C4-2B (cell line): ENCODE measurements at regions not wholly inside any gene's neighbourhood (a gene's known extent, or its start where the extent isn't known, plus 50 kb on each side); places are given as distances from the start of the nearest gene placed in this dataset.

Experiments used
- CTCF ChIP-seq: fragments of 450-650 bp; conservative IDR thresholded peaks from 2 replicates; pipeline ENCODE4 v1.5.1; 2017; ENCODE audit warnings: mild to moderate bottlenecking
- ZFX ChIP-seq: fragments of 450-650 bp; IDR thresholded peaks from 2 replicates; pipeline ENCODE4 v1.6.1; 2017

- no peak for TF ChIP-seq CTCF
- no peak for TF ChIP-seq ZFX
Measured at GRCh38 chr5:90182726-90183125, 226.8 kb downstream of the CETN3 start.
